ENCODE measurements at regions not wholly inside any gene's neighbourhood (a gene's known extent, or its start where the extent isn't known, plus 50 kb on each side); places are given as distances from the start of the nearest gene placed in this dataset.

DNA sequence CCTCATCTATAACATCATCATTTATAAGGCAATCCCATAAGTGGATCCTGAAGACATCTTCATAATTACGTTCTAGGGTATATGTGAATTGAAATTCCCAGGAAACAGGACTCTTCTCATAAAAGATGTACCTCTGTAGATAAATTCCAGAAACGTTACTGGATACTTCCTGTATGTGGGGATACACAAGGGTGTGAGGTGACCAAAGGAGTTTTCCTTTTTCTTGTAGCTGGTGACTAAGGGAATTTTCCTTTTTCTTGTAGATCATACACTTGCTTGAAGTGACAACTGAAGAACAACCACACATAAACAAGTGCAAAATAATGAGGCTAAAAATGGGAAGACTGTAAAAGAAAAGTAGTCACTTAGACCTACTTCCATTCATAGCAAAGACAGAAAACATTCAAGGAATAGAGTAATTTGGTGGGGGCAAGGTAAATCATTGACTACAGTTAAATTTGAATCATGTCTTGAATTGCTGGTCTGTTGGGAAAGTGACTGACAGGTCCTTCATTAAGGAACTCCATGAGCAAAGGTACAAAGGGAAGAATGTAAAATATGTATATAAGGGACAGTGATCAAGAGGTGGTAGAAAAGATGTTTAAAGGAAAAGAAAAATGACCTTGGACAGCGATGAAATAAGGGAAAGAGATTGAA is 53.2 kb upstream of the UBE2E3 start:
- Histone ChIP-seq H3K36me3 (ENCODE audit: insufficient read depth, low read length) (no peaks in the 10 kb centered on the region), H3K27me3 (ENCODE audit: control insufficient read depth, insufficient read depth, low read length) (no peaks in the 10 kb centered on the region), H3K9me3 (replicated peaks; ENCODE audit: low read length) (no peaks in the 10 kb centered on the region), H3K4me1 (ENCODE audit: control insufficient read depth, insufficient read depth, low read length) (no peaks in the 10 kb centered on the region), H3K4me2 (ENCODE audit: low read length) (no peak overlapping the region), H3K4me3 (ENCODE audit: low read length) (no peak overlapping the region), H3K9ac (ENCODE audit: low read depth, low read length) (no peak overlapping the region)

DNA sequence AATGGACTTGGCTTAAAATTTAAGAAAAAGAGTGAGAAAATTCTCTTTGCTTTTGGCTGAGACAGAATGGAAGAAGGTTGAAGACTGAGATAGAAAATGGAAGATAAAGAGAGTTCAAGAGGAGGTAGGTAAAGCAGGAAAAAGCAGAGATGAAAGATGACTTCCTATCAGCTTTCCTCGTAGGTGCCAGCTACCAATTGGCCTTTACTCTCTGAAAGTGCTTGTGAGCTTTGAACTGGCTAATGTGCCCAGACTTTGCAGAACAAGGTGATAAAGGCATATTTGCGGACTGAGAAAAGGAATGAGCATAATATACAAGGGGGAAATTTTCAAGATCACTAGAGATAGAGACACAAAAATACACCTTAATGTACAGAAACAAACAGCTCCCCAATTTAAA is 54.7 kb upstream of the UBE2E3 start:
- Histone ChIP-seq H3K4me2 (ENCODE audit: low read length) (no peak overlapping the region), H3K36me3 (ENCODE audit: insufficient read depth, low read length) (no peaks in the 10 kb centered on the region), H3K4me1 (ENCODE audit: control insufficient read depth, insufficient read depth, low read length) (no peaks in the 10 kb centered on the region), H3K9ac (ENCODE audit: low read depth, low read length) (no peak overlapping the region), H3K9me3 (replicated peaks; ENCODE audit: low read length) (no peaks in the 10 kb centered on the region), H3K4me3 (ENCODE audit: low read length) (no peak overlapping the region), H3K27me3 (ENCODE audit: control insufficient read depth, insufficient read depth, low read length) (no peaks in the 10 kb centered on the region)

DNA sequence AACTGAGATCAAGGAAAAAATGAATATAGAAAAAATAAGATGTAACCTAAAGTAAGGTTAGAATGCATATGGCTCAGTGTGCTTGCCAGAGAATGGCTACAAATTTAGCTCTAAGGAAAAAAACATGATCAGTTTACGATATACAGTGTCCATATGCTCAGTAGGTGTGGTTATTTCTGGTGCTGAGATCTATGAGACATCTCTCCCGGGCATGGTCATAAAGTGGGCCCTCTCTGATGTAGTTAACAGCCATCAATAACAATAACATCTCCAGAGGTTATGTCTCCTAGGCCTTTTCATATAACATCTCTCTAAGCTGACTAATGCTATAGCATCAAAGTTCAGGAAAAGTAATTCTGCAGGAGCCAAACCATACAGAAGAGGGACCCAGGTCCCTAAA is 56.3 kb upstream of the UBE2E3 start:
- Histone ChIP-seq H3K4me2 (ENCODE audit: low read length) (no peak overlapping the region), H3K27me3 (ENCODE audit: control insufficient read depth, insufficient read depth, low read length) (no peaks in the 10 kb centered on the region), H3K4me3 (ENCODE audit: low read length) (no peak overlapping the region), H3K4me1 (ENCODE audit: control insufficient read depth, insufficient read depth, low read length) (no peaks in the 10 kb centered on the region), H3K9ac (ENCODE audit: low read depth, low read length) (no peak overlapping the region), H3K9me3 (replicated peaks; ENCODE audit: low read length) (no peaks in the 10 kb centered on the region), H3K36me3 (ENCODE audit: insufficient read depth, low read length) (no peaks in the 10 kb centered on the region)

DNA sequence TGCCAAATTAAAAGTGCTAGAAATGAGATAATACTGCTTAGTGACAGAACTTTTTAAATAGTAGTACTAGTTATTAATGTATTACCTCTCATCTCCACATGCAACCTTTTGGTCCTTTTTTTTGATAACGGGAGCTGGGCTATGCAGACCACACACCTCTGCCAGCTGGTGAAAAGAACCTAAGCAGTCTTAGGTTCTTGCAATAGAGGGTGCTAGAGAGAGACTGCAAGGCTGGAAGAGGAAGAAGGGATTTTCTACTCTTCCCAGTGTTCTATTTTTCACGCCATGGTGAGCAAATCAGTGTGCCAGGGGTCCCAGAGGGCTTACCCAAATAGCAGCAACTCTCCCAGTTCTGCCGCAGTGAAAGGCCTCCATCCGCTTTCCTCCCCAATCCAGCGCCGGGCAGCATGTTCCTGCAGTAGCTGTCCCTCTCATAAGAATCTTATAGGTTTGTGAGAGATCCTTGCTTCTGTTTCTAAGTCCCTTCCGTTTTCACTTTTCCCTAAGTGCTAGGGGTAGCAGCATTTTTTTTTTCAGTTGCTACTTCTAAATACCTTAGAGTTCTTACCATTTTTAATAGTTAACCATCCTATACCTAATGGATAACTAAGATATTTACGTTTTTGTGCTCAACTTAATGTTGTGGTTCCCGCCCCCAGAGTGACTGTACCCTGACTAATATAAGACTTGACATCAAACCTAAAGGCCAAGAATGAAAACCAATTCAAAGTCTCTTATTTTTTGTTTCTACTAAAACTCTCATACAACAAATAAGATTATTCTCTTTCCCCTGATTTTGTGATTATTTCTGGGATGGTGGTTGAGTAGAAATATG is 69.4 kb upstream of the UBE2E3 start:
- H3K9me3 ChIP-seq (replicated peaks; ENCODE audit: low read length) = no peaks in the 10 kb centered on the region
- no peak overlapping the region for H3K9ac ChIP-seq (ENCODE audit: low read depth, low read length)
- H3K4me1 ChIP-seq (ENCODE audit: control insufficient read depth, insufficient read depth, low read length) = peaks cover 17% of the 10 kb centered on the region
- no peak overlapping the region for H3K4me3 ChIP-seq (ENCODE audit: low read length)
- no peaks in the 10 kb centered on the region for H3K36me3 ChIP-seq (ENCODE audit: insufficient read depth, low read length)
- no peaks in the 10 kb centered on the region for H3K27me3 ChIP-seq (ENCODE audit: control insufficient read depth, insufficient read depth, low read length)
- H3K4me2 ChIP-seq (ENCODE audit: low read length) = peak overlapping the region; percentile 18

DNA sequence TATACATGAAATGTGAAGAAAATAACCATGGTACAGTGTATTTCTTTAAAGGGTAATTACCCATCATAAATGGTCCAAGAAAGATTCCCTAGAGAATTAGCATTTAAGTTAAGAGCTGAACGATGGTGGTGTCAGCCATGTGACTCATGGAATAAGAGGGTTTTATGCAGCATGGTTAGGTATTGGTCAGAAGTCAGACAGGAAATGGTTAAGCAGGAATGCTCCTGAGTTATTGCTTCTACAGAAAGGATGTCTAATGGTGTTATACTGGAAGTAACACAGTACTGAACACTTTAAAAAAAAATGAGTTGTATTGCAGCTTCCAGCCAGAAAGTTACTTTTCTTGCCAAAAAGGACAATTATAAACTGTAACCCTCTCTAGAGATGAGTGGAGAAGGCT is 72.7 kb upstream of the UBE2E3 start:
- no peaks in the 10 kb centered on the region for H3K9me3 ChIP-seq (replicated peaks; ENCODE audit: low read length)
- H3K9ac ChIP-seq (ENCODE audit: low read depth, low read length) = no peak overlapping the region
- peaks cover 17% of the 10 kb centered on the region for H3K4me1 ChIP-seq (ENCODE audit: control insufficient read depth, insufficient read depth, low read length)

DNA sequence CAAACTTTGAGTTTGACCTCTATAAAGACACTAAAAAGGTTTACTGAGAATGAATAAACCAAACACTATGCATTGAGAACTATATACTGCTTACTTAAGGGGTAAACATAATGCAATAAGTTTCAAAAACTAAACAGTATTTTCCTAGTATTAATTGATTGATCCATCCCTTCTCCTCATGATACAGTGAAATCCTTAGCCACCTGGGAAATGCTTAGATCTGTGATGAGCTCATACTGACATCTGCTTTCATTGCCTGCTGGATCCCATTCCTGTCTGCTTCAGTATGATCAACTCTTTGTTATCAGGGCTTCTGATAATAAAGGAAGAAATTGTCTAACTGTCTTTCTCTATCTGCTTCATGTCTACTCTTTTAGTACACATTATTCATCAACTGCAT is 74.9 kb upstream of the UBE2E3 start:
- Histone ChIP-seq H3K4me3 (ENCODE audit: low read length) (no peak overlapping the region), H3K36me3 (ENCODE audit: insufficient read depth, low read length) (no peaks in the 10 kb centered on the region), H3K4me2 (ENCODE audit: low read length) (no peak overlapping the region)

More for the DNA sequence above, 72.7 kb upstream of the UBE2E3 start:
- no peak overlapping the region for H3K4me3 ChIP-seq (ENCODE audit: low read length)
- no peaks in the 10 kb centered on the region for H3K36me3 ChIP-seq (ENCODE audit: insufficient read depth, low read length)
- no peaks in the 10 kb centered on the region for H3K27me3 ChIP-seq (ENCODE audit: control insufficient read depth, insufficient read depth, low read length)
- peak overlapping the region; percentile 10 for H3K4me2 ChIP-seq (ENCODE audit: low read length)

DNA sequence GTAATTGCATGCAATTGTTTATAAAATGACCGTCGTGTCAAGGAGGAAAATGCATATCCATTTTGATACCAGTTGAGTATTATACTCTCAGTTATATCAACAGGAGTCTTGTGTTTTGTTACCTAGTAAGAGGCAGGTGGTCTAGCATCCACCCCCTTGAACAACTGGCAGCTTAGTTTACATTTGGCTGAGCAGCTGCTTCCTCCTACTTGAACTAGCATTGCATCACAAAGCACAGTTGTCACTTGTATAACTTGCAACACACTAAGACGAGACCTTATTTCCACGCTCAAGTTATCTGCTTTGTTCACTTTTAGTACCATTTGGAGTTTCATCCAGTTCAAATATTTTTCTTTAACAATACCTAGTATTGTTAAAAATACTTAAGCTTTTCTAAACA is 75.4 kb upstream of the UBE2E3 start:
- Histone ChIP-seq H3K27me3 (ENCODE audit: control insufficient read depth, insufficient read depth, low read length) (no peaks in the 10 kb centered on the region), H3K9me3 (replicated peaks; ENCODE audit: low read length) (no peaks in the 10 kb centered on the region), H3K4me2 (ENCODE audit: low read length) (no peak overlapping the region), H3K9ac (ENCODE audit: low read depth, low read length) (no peak overlapping the region), H3K4me3 (ENCODE audit: low read length) (no peak overlapping the region), H3K36me3 (ENCODE audit: insufficient read depth, low read length) (no peaks in the 10 kb centered on the region), H3K4me1 (ENCODE audit: control insufficient read depth, insufficient read depth, low read length) (peaks cover 8% of the 10 kb centered on the region)

More for the DNA sequence above, 74.9 kb upstream of the UBE2E3 start:
- Histone ChIP-seq H3K9me3 (replicated peaks; ENCODE audit: low read length) (no peaks in the 10 kb centered on the region), H3K4me1 (ENCODE audit: control insufficient read depth, insufficient read depth, low read length) (peaks cover 8% of the 10 kb centered on the region), H3K9ac (ENCODE audit: low read depth, low read length) (no peak overlapping the region), H3K27me3 (ENCODE audit: control insufficient read depth, insufficient read depth, low read length) (no peaks in the 10 kb centered on the region)

DNA sequence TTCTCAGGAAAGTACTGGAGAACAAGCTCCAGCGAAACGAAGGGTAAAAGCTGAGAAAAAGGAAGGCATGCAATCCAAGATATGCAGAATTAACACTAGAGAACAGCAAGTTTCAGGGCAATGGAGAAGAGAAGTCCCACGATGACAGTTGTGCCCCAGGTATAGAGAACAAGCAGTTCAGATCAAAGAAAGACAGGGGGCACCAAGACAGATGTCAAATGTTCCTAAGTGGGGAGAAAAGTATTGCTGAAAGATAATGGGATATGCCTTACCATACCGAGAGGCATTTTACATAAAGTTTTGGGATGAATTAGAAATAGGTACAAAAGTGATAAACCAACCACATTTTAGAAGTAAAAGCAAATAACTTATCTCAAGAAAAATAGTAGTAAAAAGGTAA is 79.1 kb upstream of the UBE2E3 start:
- no peak overlapping the region for H3K9ac ChIP-seq (ENCODE audit: low read depth, low read length)
- H3K27me3 ChIP-seq (ENCODE audit: control insufficient read depth, insufficient read depth, low read length) = no peaks in the 10 kb centered on the region
- H3K4me3 ChIP-seq (ENCODE audit: low read length) = no peak overlapping the region
- H3K9me3 ChIP-seq (replicated peaks; ENCODE audit: low read length) = no peaks in the 10 kb centered on the region
- no peaks in the 10 kb centered on the region for H3K36me3 ChIP-seq (ENCODE audit: insufficient read depth, low read length)
- no peak overlapping the region for H3K4me2 ChIP-seq (ENCODE audit: low read length)
- no peaks in the 10 kb centered on the region for H3K4me1 ChIP-seq (ENCODE audit: control insufficient read depth, insufficient read depth, low read length)

DNA sequence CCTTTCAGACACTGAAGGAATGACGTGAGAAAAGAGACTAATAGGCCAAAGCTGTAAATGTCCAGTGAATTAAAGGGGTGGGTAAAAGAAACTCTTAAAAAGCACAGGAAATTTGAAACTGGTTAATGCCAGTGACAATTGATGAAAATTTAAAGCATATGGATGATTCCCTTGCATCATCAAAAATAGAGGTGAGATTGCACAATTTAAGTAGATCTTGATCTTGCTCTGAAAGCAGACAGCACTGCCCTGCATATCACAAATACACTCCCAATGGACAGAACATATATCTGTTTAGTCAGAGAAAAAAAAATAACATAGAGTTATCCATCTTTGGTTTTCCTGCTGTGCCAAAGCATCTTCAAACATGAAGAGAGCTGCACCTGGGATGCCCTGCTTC is 86.7 kb upstream of the UBE2E3 start:
- Histone ChIP-seq H3K4me2 (ENCODE audit: low read length) (no peak overlapping the region), H3K9me3 (replicated peaks; ENCODE audit: low read length) (no peaks in the 10 kb centered on the region), H3K4me1 (ENCODE audit: control insufficient read depth, insufficient read depth, low read length) (peaks cover 8% of the 10 kb centered on the region), H3K4me3 (ENCODE audit: low read length) (no peak overlapping the region), H3K27me3 (ENCODE audit: control insufficient read depth, insufficient read depth, low read length) (no peaks in the 10 kb centered on the region), H3K9ac (ENCODE audit: low read depth, low read length) (no peak overlapping the region), H3K36me3 (ENCODE audit: insufficient read depth, low read length) (no peaks in the 10 kb centered on the region)

DNA sequence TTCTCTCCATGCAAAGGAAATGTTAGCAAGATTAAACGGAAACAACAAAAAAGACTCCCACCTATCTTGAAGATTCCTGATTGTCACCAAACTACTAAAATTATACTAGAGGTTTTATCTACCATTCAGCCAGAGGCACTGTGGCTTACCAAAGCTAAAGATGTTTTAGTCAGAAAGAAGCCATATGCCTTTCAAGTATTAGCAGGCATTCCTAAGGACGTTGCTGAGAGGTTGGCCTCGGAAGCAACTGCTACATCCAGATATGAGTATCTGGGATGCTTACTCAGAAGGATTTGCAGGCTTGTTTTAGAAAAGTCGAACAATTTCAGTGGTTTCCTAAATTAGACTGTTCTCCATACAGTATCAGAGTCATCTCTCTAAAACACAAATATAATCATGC is 88.3 kb upstream of the UBE2E3 start:
- Histone ChIP-seq H3K4me1 (ENCODE audit: control insufficient read depth, insufficient read depth, low read length) (peaks cover 8% of the 10 kb centered on the region), H3K36me3 (ENCODE audit: insufficient read depth, low read length) (no peaks in the 10 kb centered on the region), H3K27me3 (ENCODE audit: control insufficient read depth, insufficient read depth, low read length) (no peaks in the 10 kb centered on the region), H3K9me3 (replicated peaks; ENCODE audit: low read length) (no peaks in the 10 kb centered on the region), H3K4me2 (ENCODE audit: low read length) (no peak overlapping the region), H3K4me3 (ENCODE audit: low read length) (no peak overlapping the region), H3K9ac (ENCODE audit: low read depth, low read length) (no peak overlapping the region)

DNA sequence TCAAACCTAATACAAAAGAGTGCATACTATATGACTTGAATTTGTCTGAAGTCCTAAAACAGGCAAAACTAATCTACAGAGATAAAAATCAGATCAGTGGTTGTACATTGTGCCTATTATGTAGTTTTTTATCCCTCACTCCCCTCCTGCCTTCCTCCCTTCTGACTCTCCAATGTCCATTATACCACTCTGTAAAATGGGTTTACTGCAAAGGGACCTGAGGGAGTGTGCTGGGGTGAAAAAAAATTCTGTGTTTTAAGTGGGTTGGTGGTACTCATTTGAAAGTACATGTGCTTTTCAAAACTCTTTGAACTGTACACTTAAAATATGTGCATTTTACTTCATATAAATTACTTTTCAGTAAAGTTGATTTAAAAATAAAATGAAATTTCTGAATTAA is 89.0 kb upstream of the UBE2E3 start:
- Histone ChIP-seq H3K9ac (ENCODE audit: low read depth, low read length) (no peak overlapping the region), H3K9me3 (replicated peaks; ENCODE audit: low read length) (no peaks in the 10 kb centered on the region)

DNA sequence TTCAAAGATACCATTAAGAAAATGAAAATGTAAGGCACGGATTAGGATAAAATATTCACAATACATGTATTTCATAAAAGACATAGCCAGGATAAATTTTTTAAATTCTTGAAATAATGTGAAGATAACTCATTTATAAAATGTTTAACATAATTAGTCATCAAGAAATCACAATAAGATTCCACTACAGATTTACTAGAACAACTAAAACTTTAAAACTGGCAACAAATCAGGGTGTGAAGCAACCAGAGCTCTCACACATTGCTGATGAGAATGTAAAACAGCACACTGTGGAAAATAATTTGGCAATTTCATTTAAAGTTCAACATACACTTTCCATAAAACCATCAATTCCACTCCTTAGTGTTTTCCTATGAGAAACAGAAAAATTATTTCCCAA is 89.6 kb upstream of the UBE2E3 start:
- Histone ChIP-seq H3K9me3 (replicated peaks; ENCODE audit: low read length) (no peaks in the 10 kb centered on the region), H3K4me2 (ENCODE audit: low read length) (no peak overlapping the region), H3K9ac (ENCODE audit: low read depth, low read length) (no peak overlapping the region), H3K4me3 (ENCODE audit: low read length) (no peak overlapping the region), H3K4me1 (ENCODE audit: control insufficient read depth, insufficient read depth, low read length) (peaks cover 8% of the 10 kb centered on the region), H3K27me3 (ENCODE audit: control insufficient read depth, insufficient read depth, low read length) (no peaks in the 10 kb centered on the region), H3K36me3 (ENCODE audit: insufficient read depth, low read length) (no peaks in the 10 kb centered on the region)

More for the DNA sequence above, 89.0 kb upstream of the UBE2E3 start:
- Histone ChIP-seq H3K4me3 (ENCODE audit: low read length) (no peak overlapping the region), H3K4me2 (ENCODE audit: low read length) (no peak overlapping the region), H3K36me3 (ENCODE audit: insufficient read depth, low read length) (no peaks in the 10 kb centered on the region), H3K4me1 (ENCODE audit: control insufficient read depth, insufficient read depth, low read length) (peaks cover 8% of the 10 kb centered on the region), H3K27me3 (ENCODE audit: control insufficient read depth, insufficient read depth, low read length) (no peaks in the 10 kb centered on the region)
